ENCODE measurements at regions not wholly inside any gene's neighbourhood (a gene's known extent, or its start where the extent isn't known, plus 50 kb on each side); places are given as distances from the start of the nearest gene placed in this dataset.
"Not testable (repeated sequence)": the region's sequence is repeated elsewhere in the genome, so short reads cannot be mapped to it uniquely, and the experiment has no call there.

GRCh38 chr5:4028384-4028783 is 432.8 kb downstream of the IRX1 start:
- in situ Hi-C loops (cut with HindIII; ENCODE audit: low pct_ligation_motif_present, low sequenced_read_pairs), result no loop called here
- no peaks in the 10 kb centered on the region for H3K27me3 ChIP-seq (replicated peaks)
- no peaks in the 10 kb centered on the region for H3K36me3 ChIP-seq (replicated peaks)
- H3K27ac ChIP-seq, result no peak overlapping the region
- no peak overlapping the region for H3K4me3 ChIP-seq (ENCODE audit: low read depth, low read length)
- DNase-seq, result no peak
- TF ChIP-seq CTCF (IDR thresholded peaks at IDR 0.05; ENCODE audit: low read depth, low read length, missing control alignments), result no peak

GRCh38 chr5:4033546-4033945 is 437.9 kb downstream of the IRX1 start:
- in situ Hi-C loops (cut with HindIII; ENCODE audit: low pct_ligation_motif_present, low sequenced_read_pairs), result not testable (repeated sequence)

GRCh38 chr5:4036861-4037260 is 441.2 kb downstream of the IRX1 start:
- TF ChIP-seq CTCF (IDR thresholded peaks at IDR 0.05; ENCODE audit: low read depth, low read length, missing control alignments), result no peak
- Histone ChIP-seq H3K36me3 (replicated peaks) (no peaks in the 10 kb centered on the region), H3K27me3 (replicated peaks) (no peaks in the 10 kb centered on the region), H3K4me3 (ENCODE audit: low read depth, low read length) (no peak overlapping the region), H3K27ac (no peak overlapping the region)
- in situ Hi-C loops (cut with HindIII; ENCODE audit: low pct_ligation_motif_present, low sequenced_read_pairs), result no loop called here
- no peak for DNase-seq

More at GRCh38 chr5:4033546-4033945, 437.9 kb downstream of the IRX1 start:
- H3K27ac ChIP-seq; DNase-seq; H3K36me3 ChIP-seq (replicated peaks); H3K4me3 ChIP-seq (ENCODE audit: low read depth, low read length); H3K27me3 ChIP-seq (replicated peaks): not testable (repeated sequence)

- no peaks in the 10 kb centered on the region for H3K27me3 ChIP-seq (replicated peaks)
- no peak overlapping the region for H3K4me3 ChIP-seq (ENCODE audit: low read depth, low read length)
- H3K36me3 ChIP-seq (replicated peaks), result no peaks in the 10 kb centered on the region
- in situ Hi-C loops (cut with HindIII; ENCODE audit: low pct_ligation_motif_present, low sequenced_read_pairs), result no loop called here
- no peak for TF ChIP-seq CTCF (IDR thresholded peaks at IDR 0.05; ENCODE audit: low read depth, low read length, missing control alignments)
- DNase-seq, result no peak
- H3K27ac ChIP-seq, result no peak overlapping the region
Measured at GRCh38 chr5:4038994-4039393, 443.4 kb downstream of the IRX1 start.

- H3K27me3 ChIP-seq (replicated peaks), result no peaks in the 10 kb centered on the region
- H3K4me3 ChIP-seq (ENCODE audit: low read depth, low read length), result no peak overlapping the region
- no peak for DNase-seq
- no peaks in the 10 kb centered on the region for H3K36me3 ChIP-seq (replicated peaks)
- in situ Hi-C loops (cut with HindIII; ENCODE audit: low pct_ligation_motif_present, low sequenced_read_pairs), result no loop called here
- no peak for TF ChIP-seq CTCF (IDR thresholded peaks at IDR 0.05; ENCODE audit: low read depth, low read length, missing control alignments)
- H3K27ac ChIP-seq, result no peak overlapping the region
Measured at GRCh38 chr5:4042311-4042710, 446.7 kb downstream of the IRX1 start.

GRCh38 chr5:4043135-4043534 is 447.5 kb downstream of the IRX1 start:
- no peak for TF ChIP-seq CTCF (IDR thresholded peaks at IDR 0.05; ENCODE audit: low read depth, low read length, missing control alignments)
- H3K36me3 ChIP-seq (replicated peaks), result no peaks in the 10 kb centered on the region
- H3K4me3 ChIP-seq (ENCODE audit: low read depth, low read length), result no peak overlapping the region
- in situ Hi-C loops (cut with HindIII; ENCODE audit: low pct_ligation_motif_present, low sequenced_read_pairs), result no loop called here
- no peak overlapping the region for H3K27ac ChIP-seq
- H3K27me3 ChIP-seq (replicated peaks), result no peaks in the 10 kb centered on the region
- no peak for DNase-seq
